ENCODE measurements at regions not wholly inside any gene's neighbourhood (a gene's known extent, or its start where the extent isn't known, plus 50 kb on each side); places are given as distances from the start of the nearest gene placed in this dataset. TPM values are rescaled to one million over a fixed set of nuclear protein-coding genes. Genes with fewer than 3 reads are reported as not detected.

- WGBS, 2 donors, result 69 to 77% methylated on average over 3 of the region's 3 CpGs
- H3K9me3 ChIP-seq, result no peaks in the 10 kb centered on the region
- H3K27ac ChIP-seq, result no peak overlapping the region
- H3K27me3 ChIP-seq, result no peaks in the 10 kb centered on the region
- no peaks in the 10 kb centered on the region for H3K36me3 ChIP-seq (replicated peaks in 1 of 2; ENCODE audit: insufficient read depth in 1 of 2, low read depth in 2 of 2)
- no peak overlapping the region for H3K4me3 ChIP-seq
- no peak for TF ChIP-seq POLR2A (IDR thresholded peaks at IDR 0.05)
- no peak for TF ChIP-seq CTCF (IDR thresholded peaks at IDR 0.05)
- H3K4me1 ChIP-seq, result no peaks in the 10 kb centered on the region
- no peak for ATAC-seq
- no peak for DNase-seq
- intact Hi-C loops (cut with DNase I), result no loop called here
These were observed 73.6 kb upstream of the NEGR1 start for GRCh38 chr1:72355899-72356298.

GRCh38 chr1:72341661-72342060, 59.3 kb upstream of the NEGR1 start:
- DNase-seq, result no peak
- intact Hi-C loops (cut with DNase I), result no loop called here
- no peak for ATAC-seq
- Histone ChIP-seq H3K27me3 (no peaks in the 10 kb centered on the region), H3K9me3 (no peaks in the 10 kb centered on the region), H3K4me3 (no peak overlapping the region), H3K27ac (no peak overlapping the region), H3K4me1 (no peaks in the 10 kb centered on the region), H3K36me3 (replicated peaks in 1 of 2; ENCODE audit: insufficient read depth in 1 of 2, low read depth in 2 of 2) (no peaks in the 10 kb centered on the region)
- no peak for TF ChIP-seq POLR2A (IDR thresholded peaks at IDR 0.05)
- 27 to 50% methylated on average over 1 of the region's 1 CpG for WGBS, 2 donors

- 79 to 86% methylated on average over 1 of the region's 1 CpG for WGBS, 2 donors
- H3K27ac ChIP-seq, result no peak overlapping the region
- H3K4me1 ChIP-seq, result no peaks in the 10 kb centered on the region
- ATAC-seq (no peak), DNase-seq (no peak)
- H3K4me3 ChIP-seq, result no peak overlapping the region
- no peaks in the 10 kb centered on the region for H3K9me3 ChIP-seq
- H3K27me3 ChIP-seq, result no peaks in the 10 kb centered on the region
- TF ChIP-seq POLR2A (IDR thresholded peaks at IDR 0.05), result no peak
- H3K36me3 ChIP-seq (replicated peaks in 1 of 2; ENCODE audit: insufficient read depth in 1 of 2, low read depth in 2 of 2), result no peaks in the 10 kb centered on the region
- intact Hi-C loops (cut with DNase I), result no loop called here
These were observed 54.4 kb upstream of the NEGR1 start for GRCh38 chr1:72336776-72337175.

Small RNAs in the stretch of these regions (small RNA-seq; reads per million reads assigned to genes)
- gene RN7SKP19, result not detected
- gene RNA5SP50, result not detected
- not detected for gene RNU4ATAC8P
- not detected for gene RNU6-1246P

Measured in body of pancreas (tissue), 4 donors.